Ishikawa (cell line): ENCODE measurements at regions not wholly inside any gene's neighbourhood (a gene's known extent, or its start where the extent isn't known, plus 50 kb on each side); places are given as distances from the start of the nearest gene placed in this dataset.

Experiments used
- CEBPB ChIP-seq: IDR thresholded peaks from 2 replicates; pipeline ENCODE4 v1.6.1; 2012
- CREB1 ChIP-seq: IDR thresholded peaks from 2 replicates; pipeline ENCODE4 v1.6.1; 2012; ENCODE audit warnings: low read depth
- EGR1 ChIP-seq: IDR thresholded peaks from 2 replicates; pipeline ENCODE4 v1.6.1; 2012
- EP300 ChIP-seq: IDR thresholded peaks from 2 replicates; pipeline ENCODE4 v1.6.1; 2012; ENCODE audit warnings: borderline replicate concordance
- FOXM1 ChIP-seq: IDR thresholded peaks from 2 replicates; pipeline ENCODE4 v1.6.1; 2012; ENCODE audit warnings: low read depth, borderline replicate concordance
- NFIC ChIP-seq: IDR thresholded peaks from 2 replicates; pipeline ENCODE4 v1.6.1; 2012
- RAD21 ChIP-seq: IDR thresholded peaks from 2 replicates; pipeline ENCODE4 v1.6.1; 2012; ENCODE audit warnings: low read depth
- TAF1 ChIP-seq: IDR thresholded peaks from 2 replicates; pipeline ENCODE4 v1.6.1; 2012; ENCODE audit warnings: low read depth, mild to moderate bottlenecking
- TCF12 ChIP-seq: IDR thresholded peaks from 2 replicates; pipeline ENCODE4 v1.6.1; 2012; ENCODE audit warnings: low read depth
- TEAD4 ChIP-seq: IDR thresholded peaks from 2 replicates; pipeline ENCODE4 v1.6.1; 2012
- YY1 ChIP-seq: IDR thresholded peaks from 2 replicates; pipeline ENCODE4 v1.6.1; 2012; ENCODE audit warnings: low read depth
- ZBTB7A ChIP-seq: IDR thresholded peaks from 2 replicates; pipeline ENCODE4 v1.6.1; 2012; ENCODE audit warnings: low read depth
- TF ChIP-seq, protein P1 (sequence below): IDR thresholded peaks from 2 replicates; pipeline ENCODE4 v1.6.1; 2012
- TF ChIP-seq, protein P2 (sequence below): IDR thresholded peaks from 2 replicates; pipeline ENCODE4 v1.6.1; 2012; ENCODE audit warnings: low read depth, mild to moderate bottlenecking
- TF ChIP-seq, protein P3 (sequence below): IDR thresholded peaks from 2 replicates; pipeline ENCODE4 v1.6.1; 2012

DNA sequence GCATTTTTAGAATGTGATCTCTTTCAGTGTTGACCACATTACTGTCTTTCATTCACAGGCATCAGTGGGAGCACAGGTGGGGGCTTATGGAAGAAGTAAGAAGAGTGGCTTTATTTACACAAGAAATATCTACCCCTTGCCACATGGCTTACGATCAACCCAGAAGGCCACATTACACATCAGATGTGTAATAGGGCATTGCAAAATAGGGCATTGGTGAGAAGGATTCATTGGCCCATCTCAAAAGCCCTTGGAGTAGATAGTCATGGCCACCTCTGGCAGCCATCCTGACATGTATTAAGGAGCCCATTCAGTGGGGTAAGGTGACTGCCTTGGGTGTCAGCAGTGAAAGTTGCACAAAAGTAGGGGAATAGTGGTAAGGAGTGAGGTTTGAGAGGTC, 97.5 kb downstream of the MAFB start:
- no peak for TF ChIP-seq NFIC
- TF ChIP-seq TEAD4, result no peak
- no peak for TF ChIP-seq FOXM1
- no peak for TF ChIP-seq RAD21
- TF ChIP-seq, protein P1, sequence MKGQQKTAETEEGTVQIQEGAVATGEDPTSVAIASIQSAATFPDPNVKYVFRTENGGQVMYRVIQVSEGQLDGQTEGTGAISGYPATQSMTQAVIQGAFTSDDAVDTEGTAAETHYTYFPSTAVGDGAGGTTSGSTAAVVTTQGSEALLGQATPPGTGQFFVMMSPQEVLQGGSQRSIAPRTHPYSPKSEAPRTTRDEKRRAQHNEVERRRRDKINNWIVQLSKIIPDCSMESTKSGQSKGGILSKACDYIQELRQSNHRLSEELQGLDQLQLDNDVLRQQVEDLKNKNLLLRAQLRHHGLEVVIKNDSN, result no peak
- no peak for TF ChIP-seq YY1
- TF ChIP-seq CREB1, result no peak
- TF ChIP-seq TCF12, result no peak
- TF ChIP-seq ZBTB7A, result no peak
- TF ChIP-seq, protein P2, sequence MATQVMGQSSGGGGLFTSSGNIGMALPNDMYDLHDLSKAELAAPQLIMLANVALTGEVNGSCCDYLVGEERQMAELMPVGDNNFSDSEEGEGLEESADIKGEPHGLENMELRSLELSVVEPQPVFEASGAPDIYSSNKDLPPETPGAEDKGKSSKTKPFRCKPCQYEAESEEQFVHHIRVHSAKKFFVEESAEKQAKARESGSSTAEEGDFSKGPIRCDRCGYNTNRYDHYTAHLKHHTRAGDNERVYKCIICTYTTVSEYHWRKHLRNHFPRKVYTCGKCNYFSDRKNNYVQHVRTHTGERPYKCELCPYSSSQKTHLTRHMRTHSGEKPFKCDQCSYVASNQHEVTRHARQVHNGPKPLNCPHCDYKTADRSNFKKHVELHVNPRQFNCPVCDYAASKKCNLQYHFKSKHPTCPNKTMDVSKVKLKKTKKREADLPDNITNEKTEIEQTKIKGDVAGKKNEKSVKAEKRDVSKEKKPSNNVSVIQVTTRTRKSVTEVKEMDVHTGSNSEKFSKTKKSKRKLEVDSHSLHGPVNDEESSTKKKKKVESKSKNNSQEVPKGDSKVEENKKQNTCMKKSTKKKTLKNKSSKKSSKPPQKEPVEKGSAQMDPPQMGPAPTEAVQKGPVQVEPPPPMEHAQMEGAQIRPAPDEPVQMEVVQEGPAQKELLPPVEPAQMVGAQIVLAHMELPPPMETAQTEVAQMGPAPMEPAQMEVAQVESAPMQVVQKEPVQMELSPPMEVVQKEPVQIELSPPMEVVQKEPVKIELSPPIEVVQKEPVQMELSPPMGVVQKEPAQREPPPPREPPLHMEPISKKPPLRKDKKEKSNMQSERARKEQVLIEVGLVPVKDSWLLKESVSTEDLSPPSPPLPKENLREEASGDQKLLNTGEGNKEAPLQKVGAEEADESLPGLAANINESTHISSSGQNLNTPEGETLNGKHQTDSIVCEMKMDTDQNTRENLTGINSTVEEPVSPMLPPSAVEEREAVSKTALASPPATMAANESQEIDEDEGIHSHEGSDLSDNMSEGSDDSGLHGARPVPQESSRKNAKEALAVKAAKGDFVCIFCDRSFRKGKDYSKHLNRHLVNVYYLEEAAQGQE, result no peak
- no peak for TF ChIP-seq EP300
- TF ChIP-seq, protein P3, sequence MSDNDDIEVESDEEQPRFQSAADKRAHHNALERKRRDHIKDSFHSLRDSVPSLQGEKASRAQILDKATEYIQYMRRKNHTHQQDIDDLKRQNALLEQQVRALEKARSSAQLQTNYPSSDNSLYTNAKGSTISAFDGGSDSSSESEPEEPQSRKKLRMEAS, result no peak

DNA sequence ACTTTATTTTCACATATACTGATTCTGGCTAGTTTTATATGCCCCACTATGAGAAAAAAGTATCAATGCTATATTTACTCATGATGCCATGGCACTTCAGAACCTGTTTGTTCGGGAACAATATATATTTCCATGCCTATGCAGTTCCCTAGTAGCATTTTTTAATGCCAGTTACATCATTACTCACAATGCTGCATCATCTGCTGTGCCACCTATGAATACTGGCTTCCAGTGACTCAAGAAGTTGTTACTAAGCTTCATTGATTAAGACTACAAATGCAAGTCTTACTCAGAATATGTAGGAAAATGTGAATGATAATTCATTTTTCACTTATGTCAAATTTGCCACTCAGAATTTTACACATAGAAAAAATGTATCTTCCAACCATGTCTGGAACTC, 97.9 kb downstream of the MAFB start:
- TF ChIP-seq TAF1 (no peak), FOXM1 (no peak), NFIC (no peak), CEBPB (no peak), YY1 (no peak), EGR1 (no peak)
- TF ChIP-seq, protein P2, result no peak
- TF ChIP-seq, protein P1, result no peak

DNA sequence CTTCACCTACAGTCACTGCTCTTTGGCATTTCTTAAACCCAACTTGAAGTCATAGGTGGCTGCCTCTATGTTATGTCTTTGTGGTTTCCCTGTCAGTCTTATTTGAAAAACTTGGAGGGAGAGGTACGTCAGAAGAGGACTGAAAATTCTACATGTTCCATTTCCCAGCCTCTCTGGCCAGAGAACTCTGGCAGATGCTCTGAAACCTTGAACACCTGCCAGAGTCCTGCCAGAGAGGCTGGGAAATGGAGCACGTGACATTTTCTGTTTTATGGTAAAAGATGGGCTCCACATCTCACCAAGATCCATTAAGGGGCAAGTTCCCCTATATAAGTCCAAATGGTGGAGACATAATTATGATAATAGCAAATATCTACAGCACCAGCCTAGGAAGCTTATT, 99.5 kb downstream of the MAFB start:
- no peak for TF ChIP-seq ZBTB7A

DNA sequence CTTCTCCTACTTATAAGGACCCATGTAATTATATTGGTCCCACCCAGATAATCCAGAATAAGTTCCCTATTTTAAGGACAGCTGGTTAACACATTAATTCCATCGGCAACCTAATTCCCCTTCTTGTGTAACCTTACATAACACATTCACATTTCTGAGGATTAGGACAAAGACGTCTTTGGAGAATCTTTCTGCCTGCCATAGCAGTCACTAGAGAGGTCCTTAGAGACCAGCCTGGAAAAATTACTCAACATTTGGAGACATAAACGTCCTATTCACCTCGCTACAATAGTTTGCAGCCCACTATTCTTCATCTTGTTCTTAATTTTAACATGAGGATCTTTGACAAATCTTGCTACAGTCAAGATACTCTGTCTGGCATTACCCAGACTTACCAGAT, 100.1 kb downstream of the MAFB start:
- TF ChIP-seq RAD21, result no peak

DNA sequence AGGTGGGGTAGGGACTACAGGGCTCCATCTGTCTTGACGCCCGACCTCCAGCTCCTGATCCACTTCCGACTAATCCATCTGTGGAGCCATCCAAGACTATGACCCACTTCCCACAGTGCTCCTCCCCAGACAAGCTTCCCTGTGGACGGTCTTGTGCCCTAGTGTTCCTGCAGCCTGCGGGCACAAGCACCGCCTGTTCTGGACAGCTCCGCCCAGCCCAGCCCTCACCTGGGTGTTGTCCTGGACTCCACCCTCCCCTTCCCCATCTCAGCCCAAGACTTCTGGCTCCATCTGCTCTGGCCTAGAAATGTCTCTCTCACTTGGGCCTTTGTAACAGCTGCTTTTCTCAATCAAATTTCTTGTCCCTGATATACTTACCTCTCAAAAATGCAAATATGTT, 102.0 kb downstream of the MAFB start:
- TF ChIP-seq, protein P2, result 0 out of 2 replicates have a peak, but pooled peaks have one; percentile 10
- no peak for TF ChIP-seq CEBPB

DNA sequence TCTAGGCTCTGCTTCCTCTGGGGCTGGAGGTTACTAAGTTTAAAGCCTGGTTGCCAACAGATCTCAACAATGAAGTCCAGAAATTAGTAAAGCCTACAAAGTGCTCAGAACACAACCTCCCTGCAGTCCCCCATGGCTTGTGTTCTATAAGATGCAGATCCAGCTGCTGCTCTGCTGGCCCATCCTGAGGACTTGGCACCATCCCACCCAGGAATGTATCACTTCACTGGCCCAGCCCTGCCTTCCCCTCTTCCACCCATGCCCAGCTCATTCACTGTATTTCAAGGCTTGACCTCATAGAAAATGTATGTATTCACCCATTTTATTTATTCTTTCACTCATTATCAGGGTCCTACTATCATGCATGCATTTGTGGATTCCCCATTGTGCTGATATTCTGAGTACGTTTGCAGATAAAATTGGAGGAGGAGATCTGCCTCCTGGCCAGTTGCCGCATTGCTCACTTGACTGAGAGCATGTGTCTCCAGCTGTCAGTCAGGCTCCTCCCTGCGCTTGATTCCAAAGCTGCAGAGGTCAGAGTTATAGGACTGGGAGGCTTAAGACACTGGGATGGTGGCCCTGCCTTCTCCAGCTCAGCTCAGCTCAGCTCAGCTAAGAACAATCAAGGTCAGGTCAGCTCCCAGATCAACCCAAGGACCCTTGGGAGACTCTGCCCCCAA, 104.8 kb downstream of the MAFB start:
- TF ChIP-seq RAD21 (no peak), TCF12 (no peak), YY1 (no peak), EGR1 (no peak), NFIC (no peak), CEBPB (no peak), TAF1 (no peak), TEAD4 (no peak), CREB1 (no peak)
- TF ChIP-seq, protein P1, result no peak
- TF ChIP-seq, protein P3, result no peak
